DMS 273 (cell line): ENCODE measurements at regions not wholly inside any gene's neighbourhood (a gene's known extent, or its start where the extent isn't known, plus 50 kb on each side); places are given as distances from the start of the nearest gene placed in this dataset.
"Not testable (repeated sequence)": the region's sequence is repeated elsewhere in the genome, so short reads cannot be mapped to it uniquely, and the experiment has no call there.

Experiments
- DNase-seq: peaks from one replicate; lab custom pipeline; 2025; ENCODE audit not compliant: unreplicated experiment; lab: John Stamatoyannopoulos, UW

DNA sequence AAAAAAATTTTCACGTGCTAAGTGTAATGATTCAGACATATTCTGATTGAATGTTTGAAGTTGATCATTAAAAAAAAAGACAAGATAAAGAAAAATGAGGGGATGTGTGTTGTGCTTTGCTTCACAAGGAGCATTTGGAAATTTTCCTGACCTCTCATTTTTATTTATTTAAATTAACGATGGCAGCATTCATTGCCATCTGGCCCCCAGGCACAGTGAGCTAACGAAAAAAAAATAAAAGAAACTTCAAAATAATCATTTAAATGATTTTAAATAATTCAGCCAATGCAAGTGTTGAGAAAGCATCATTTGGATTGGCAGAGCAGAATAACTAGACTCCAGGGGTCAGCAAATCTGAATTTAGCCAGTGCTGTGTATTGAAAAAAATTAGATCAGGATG lies 1037.2 kb downstream of the CDH11 start:
- DNase-seq: peak; percentile 2

DNA sequence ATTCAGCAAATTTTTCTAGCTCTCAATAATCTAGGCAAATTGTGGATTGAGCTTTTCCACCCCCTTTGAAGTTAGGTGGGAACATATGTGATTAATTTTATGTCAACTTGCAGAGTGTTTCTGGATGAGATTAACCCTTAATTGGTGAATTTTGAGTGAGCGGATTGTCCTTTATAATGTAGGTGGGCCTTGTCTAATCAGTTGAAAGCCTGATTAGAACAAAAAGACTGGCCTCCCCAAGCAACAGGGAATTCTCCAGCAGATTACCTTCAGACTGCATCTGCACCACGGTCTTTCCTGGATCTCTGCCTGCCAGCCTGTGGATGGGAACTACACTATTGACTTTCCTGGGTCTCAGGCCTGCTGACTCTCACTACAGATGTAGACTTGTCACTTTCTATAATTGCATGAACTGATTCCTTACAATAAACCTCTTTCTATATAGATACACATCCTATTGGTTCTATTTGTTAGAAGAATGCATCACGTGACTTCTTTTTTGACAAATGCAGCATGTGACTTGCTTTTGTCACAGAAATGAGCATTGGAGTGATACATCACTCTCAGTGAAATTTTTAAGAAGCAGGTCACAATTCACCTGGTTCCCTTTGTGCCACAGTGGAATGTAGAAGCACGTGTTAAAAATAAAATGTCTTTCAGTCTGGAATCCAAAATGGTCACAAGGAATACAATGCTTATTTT lies 1038.3 kb downstream of the CDH11 start:
- DNase-seq: no peak

DNA sequence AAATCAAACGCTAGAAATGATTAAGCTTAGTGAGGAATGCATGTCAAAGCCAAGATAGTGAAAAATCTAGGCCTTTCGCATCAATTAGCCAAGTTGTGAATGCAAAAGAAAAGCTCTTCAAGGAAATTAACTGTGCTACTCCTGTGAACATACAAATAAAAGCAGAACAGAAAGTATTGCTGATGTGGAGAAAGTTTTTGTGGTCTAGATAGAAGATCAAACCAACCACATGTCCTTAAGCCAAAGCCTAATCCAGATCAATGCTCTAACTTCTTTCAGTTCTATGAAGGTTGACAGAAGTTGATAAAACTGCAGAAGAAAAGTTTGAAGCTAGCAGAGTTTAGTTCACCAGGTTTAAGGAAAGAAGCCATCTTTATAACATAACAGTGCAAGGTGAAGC lies 1044.6 kb downstream of the CDH11 start:
- no peak for DNase-seq

DNA sequence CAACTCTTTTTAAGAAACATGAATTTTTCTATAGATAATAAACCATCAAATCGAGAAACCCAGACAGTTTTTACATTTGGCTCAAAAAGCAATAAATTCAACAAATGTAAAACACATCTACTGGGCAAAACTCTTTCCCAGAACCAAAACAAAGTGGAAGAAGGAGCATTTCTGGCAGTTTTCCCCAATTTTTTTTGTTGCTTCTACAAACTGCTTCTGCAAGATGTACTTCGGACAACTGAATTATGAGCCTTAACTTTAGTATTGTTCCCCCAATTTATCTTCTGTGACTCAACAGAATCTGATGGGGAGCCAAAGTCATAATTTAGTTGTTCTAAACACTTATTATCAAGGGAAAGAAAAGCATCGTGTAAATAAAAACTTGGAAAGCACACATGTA lies 1047.2 kb downstream of the CDH11 start:
- DNase-seq: no peak

GRCh38 chr16:64072131-64072730 lies 1049.6 kb downstream of the CDH11 start:
- not testable (repeated sequence) for DNase-seq

DNA sequence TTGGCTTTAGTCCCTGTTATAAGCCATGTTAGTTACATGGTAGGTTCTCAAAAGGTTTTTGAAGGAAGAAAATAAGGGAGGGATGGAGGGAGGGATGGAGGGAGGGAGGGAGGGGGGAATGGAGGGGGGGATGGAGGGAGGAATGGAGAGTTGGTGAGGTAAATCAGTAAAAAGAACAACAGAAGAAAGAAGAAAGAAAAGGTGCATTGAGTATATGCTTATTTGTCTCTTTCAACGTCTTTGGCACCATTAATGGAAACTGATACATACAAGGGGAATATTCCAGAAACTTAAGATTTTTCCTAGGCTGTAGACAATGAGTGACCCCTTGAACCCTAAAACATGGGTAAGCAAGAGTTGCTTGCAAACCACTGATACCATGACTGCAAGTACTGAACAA lies 1056.3 kb downstream of the CDH11 start:
- DNase-seq: no peak

DNA sequence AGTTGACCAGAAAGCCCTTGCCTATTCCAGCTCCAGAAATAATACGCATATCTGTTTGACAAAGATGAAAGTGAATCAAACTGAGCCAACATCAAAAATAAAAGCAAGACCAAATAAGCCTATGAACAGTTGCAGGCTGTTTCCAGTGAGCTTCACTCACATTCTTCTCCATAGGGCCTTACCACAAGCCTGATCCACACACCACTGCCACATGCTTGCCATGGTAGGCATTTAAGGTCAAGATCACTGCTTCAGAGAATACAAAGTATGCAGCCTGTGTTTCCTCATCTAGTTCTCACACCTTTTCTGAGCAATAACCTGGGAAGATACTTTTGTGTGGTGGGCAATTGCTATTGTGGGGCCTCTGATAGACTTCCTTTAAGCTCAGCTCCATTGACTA lies 1060.2 kb downstream of the CDH11 start:
- DNase-seq: no peak

- DNase-seq: no peak
These were observed 1061.2 kb downstream of the CDH11 start for GRCh38 chr16:64060631-64061030.

DNA sequence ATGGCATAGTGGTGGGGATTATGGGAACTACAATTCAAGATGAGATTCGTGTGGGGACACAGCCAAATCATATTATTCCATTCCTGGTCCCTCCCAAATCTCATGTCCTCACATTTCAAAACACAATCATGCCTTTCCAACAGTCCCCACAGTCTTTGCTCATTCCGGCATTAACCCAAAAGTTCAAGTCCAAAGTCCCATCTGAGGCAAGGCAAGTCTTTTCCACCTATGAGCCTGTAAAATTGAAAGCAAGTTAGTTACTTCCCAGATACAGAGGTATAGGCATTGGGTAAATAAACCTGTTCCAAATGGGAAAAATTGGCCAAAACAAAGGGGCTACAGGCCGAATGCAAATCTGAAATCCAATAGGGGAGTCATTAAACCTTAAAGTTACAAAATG lies 1063.2 kb downstream of the CDH11 start:
- DNase-seq: no peak

GRCh38 chr16:64051824-64052223 lies 1070.0 kb downstream of the CDH11 start:
- peak; percentile 40 for DNase-seq

DNA sequence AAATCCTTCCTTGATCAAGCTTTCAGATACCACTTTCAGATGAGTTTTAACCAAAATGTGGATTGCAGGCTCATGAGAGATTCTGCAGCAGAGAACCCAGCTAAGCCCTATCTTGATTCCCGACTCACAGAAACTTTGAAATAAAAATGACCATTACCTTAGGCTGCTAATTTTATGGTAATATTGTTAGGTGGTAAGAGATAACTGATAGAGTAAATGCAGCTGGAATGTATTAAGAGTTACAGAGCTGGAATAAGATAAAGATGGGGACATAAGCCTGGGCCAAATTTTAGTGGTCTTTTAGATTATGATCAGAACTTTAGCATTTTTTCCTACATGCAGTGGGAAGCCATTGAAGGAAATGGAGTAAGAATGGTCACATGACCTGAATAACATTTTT lies 1074.0 kb downstream of the CDH11 start:
- no peak for DNase-seq

- no peak for DNase-seq
These were observed 1074.7 kb downstream of the CDH11 start for GRCh38 chr16:64047207-64047606.

DNA sequence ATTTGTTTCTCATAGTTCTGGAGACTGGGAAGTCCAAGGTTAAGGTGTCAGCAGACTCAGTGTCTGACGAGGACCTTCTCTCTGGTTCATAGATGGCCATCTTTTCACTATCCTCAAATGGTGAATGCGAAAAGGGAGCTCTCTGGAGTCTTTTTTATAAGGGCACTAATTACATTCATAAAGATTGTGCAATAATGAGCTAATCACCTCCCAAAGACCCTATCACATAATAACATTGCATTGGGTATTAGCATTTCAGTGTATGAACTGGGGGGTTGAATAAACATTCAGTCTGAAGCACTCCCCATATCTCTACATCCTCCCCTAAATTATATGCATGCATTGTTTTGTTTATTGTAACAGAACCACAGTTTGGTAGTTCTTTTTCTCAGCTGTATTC lies 1086.5 kb downstream of the CDH11 start:
- no peak for DNase-seq

DNA sequence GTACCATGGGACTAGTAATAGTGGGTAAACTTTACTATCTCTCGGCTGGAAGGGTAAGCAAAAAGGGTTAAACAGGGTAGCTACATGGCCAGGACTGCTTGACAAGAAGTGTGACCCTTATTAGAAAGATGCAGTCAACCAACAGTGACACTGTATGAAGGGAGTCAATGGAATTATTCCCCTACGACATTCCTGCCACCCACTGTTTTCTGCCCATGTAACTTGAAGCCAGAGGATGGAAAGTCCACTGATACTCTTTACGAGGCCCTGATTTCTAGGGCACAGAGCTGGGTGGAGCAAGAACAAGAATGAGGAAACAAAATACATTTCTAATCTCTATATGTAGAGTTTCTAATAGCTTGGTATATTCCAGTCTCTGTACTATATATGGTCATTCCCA lies 1102.5 kb downstream of the CDH11 start:
- DNase-seq: no peak

- DNase-seq: no peak
These were observed 1104.1 kb downstream of the CDH11 start for GRCh38 chr16:64017796-64018195.

DNA sequence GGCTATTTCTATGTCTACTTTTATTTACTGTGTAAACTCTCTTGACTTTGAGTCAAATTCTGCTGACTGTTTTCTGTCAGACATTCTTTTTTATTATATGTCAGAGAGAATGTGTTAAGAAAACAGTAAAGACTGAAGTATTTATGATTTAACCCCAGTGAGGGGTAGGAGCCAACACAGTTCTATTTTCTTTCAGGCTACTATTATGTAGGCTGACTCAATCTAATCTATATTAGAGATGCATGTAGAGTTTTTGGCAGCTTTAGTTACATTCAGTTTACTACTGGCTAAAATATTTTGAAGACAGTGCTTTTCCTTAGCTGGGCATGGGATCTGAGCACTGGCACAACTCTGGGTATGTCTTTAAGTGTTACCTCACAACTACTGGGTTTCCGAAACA lies 1108.0 kb downstream of the CDH11 start:
- DNase-seq: no peak

DNA sequence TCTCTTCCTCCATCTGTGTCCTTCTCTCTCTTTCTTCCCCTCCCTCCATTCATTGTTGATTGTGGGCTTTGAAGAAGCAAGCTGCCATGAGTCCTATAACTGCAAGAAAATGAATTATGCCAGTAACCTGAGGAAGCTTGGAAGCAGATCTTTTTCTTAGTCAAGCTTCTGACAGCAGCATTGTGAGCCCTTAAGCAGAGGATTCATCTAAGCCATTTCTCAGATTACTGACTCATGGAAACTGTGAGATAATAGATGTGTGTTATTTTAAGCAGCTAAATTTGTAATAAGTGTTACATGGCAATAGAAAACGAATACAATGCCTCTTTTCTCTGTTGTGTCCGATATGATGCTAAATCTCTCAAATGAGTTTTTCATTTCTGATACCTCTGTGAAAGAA lies 1109.7 kb downstream of the CDH11 start:
- DNase-seq: no peak

- no peak for DNase-seq
These were observed 1110.2 kb downstream of the CDH11 start for GRCh38 chr16:64011650-64012049.

DNA sequence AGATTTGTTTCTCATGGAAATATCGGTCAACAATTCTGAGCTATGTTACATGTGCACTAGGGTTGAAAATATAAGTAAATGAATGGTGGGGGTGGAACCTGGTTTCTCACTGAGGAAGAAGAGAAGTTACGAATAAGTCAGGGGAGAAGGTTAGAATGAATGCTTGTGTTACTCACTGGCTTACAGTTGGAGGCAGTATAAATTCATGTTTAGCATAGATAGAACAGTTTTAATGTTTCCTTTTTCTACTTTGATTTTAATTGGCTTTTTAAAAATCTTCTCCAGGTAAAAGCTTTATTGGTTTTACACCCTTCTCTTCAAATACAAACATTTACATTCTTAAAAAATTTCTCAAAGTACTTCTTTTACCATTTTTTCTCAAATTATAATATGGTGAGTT lies 1113.7 kb downstream of the CDH11 start:
- DNase-seq: no peak

- no peak for DNase-seq
These were observed 1117.7 kb downstream of the CDH11 start for GRCh38 chr16:64004116-64004515.

DNA sequence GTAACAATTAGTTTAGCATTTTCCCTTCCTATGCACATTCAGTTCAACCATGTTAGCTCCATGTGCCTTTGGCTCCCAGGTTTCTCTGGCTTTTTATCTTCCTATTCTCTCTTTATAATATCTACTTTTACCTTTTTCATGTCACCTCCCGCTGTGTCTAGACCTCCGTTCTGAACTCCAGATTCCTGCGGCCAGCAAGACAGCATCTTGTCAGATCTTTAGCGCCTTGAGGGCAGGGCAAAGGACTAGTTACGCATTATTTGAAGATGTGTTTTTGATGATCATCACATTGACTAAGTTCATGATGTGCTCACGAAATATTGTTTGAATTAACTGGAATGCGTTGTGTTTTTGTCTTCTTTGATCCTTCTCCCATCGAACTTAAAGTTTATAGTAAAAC lies 1126.8 kb downstream of the CDH11 start:
- no peak for DNase-seq

GRCh38 chr16:63983401-63983800 lies 1138.5 kb downstream of the CDH11 start:
- DNase-seq: no peak

DNA sequence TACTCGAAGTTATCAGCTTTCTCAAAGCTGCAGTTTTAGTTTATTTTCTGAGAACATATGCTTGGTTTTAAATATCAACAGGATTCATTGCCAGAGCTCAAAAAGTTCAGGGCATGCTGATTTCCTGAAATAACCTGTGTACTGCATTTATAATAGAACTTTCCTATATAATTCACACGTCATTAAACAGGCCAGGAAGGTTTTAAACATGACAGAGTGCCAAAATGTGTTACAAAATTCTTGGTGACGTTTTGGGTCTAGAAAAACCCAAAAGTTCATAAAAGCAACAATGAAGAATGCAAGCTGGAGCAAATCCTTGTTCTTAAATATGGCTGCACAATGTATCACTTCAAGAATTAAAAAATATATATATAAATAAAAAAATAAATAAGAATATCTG lies 1139.1 kb downstream of the CDH11 start:
- DNase-seq: no peak
